Nephron progenitor cell (in vitro differentiated cells): ENCODE measurements at regions not wholly inside any gene's neighbourhood (a gene's known extent, or its start where the extent isn't known, plus 50 kb on each side); places are given as distances from the start of the nearest gene placed in this dataset.
A peak's percentile ranks its signal among the peaks of the same experiment; 100 is the strongest.

ENCODE experiments used
- DNase-seq: peaks from one replicate; pipeline ENCODE4 v3.0.0; 2021
- H3K27ac Mint-ChIP-seq: 2 replicates; pipeline ENCODE4 v1.8.0; 2021; ENCODE audit warnings: mild to moderate bottlenecking, moderate library complexity, mixed read lengths
- H3K27me3 Mint-ChIP-seq: 2 replicates; pipeline ENCODE4 v1.8.0; 2021; ENCODE audit warnings: mild to moderate bottlenecking, low read depth, mixed read lengths; ENCODE audit not compliant: poor library complexity
- H3K36me3 Mint-ChIP-seq: 2 replicates; pipeline ENCODE4 v1.8.0; 2021; ENCODE audit warnings: low read depth, mixed read lengths
- H3K4me1 Mint-ChIP-seq: 2 replicates; pipeline ENCODE4 v1.8.0; 2021; ENCODE audit warnings: mixed read lengths
- H3K4me3 Mint-ChIP-seq: 2 replicates; pipeline ENCODE4 v1.8.0; 2021; ENCODE audit warnings: mild to moderate bottlenecking, moderate library complexity, mixed read lengths
- H3K9me3 Mint-ChIP-seq: 2 replicates; pipeline ENCODE4 v1.8.0; 2021; ENCODE audit warnings: mild to moderate bottlenecking, moderate library complexity, mixed read lengths
- TF ChIP-seq, protein P1 (sequence below): fragments of 200-600 bp; sonication (generic); IDR thresholded peaks from 2 replicates; pipeline ENCODE4 v1.5.0; 2021; ENCODE audit warnings: antibody characterized with exemption

DNA sequence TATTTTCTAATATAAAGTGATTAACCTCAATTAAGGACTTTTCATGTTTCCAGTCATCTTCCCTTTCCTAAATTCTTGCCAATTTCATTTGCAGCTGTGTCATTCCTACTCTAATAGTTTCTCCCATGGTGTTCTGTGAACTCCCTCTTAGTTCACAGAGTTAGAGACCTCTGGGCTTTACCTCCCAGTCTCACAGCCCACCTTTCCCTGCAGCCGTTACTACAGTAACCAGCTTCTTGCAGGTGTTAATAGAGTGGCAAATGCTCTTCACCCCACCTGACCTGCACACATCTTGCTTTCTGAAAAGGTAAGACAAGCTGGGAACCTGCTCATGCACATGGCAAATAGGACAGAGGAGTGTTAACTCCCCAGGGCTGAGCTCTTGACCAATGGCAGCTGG is 250.1 kb downstream of the FBXO15 start:
- Mint-ChIP-seq H3K4me3 (no peak overlapping the region), H3K4me1 (peaks cover 29% of the 10 kb centered on the region), H3K27me3 (peaks cover 18% of the 10 kb centered on the region), H3K27ac (no peak overlapping the region), H3K9me3 (no peaks in the 10 kb centered on the region), H3K36me3 (no peaks in the 10 kb centered on the region)
- DNase-seq: no peak
- TF ChIP-seq, protein P1, sequence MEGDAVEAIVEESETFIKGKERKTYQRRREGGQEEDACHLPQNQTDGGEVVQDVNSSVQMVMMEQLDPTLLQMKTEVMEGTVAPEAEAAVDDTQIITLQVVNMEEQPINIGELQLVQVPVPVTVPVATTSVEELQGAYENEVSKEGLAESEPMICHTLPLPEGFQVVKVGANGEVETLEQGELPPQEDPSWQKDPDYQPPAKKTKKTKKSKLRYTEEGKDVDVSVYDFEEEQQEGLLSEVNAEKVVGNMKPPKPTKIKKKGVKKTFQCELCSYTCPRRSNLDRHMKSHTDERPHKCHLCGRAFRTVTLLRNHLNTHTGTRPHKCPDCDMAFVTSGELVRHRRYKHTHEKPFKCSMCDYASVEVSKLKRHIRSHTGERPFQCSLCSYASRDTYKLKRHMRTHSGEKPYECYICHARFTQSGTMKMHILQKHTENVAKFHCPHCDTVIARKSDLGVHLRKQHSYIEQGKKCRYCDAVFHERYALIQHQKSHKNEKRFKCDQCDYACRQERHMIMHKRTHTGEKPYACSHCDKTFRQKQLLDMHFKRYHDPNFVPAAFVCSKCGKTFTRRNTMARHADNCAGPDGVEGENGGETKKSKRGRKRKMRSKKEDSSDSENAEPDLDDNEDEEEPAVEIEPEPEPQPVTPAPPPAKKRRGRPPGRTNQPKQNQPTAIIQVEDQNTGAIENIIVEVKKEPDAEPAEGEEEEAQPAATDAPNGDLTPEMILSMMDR: no peak

- DNase-seq: no peak
- H3K4me3 Mint-ChIP-seq: no peak overlapping the region
- H3K27ac Mint-ChIP-seq: no peak overlapping the region
- H3K27me3 Mint-ChIP-seq: peaks cover 14% of the 10 kb centered on the region
- H3K4me1 Mint-ChIP-seq: peaks cover 38% of the 10 kb centered on the region
- H3K36me3 Mint-ChIP-seq: no peaks in the 10 kb centered on the region
- TF ChIP-seq, protein P1: no peak
- no peaks in the 10 kb centered on the region for H3K9me3 Mint-ChIP-seq
Observed at GRCh38 chr18:73896685-73897084, 250.9 kb downstream of the FBXO15 start.

- Mint-ChIP-seq H3K4me3 (no peak overlapping the region), H3K9me3 (no peaks in the 10 kb centered on the region), H3K27ac (no peak overlapping the region), H3K4me1 (peaks cover 44% of the 10 kb centered on the region), H3K36me3 (no peaks in the 10 kb centered on the region), H3K27me3 (peaks cover 8% of the 10 kb centered on the region)
- TF ChIP-seq, protein P1: no peak
- DNase-seq: no peak
Observed at GRCh38 chr18:73895701-73896100, 251.9 kb downstream of the FBXO15 start.

- Mint-ChIP-seq H3K27me3 (peaks cover 11% of the 10 kb centered on the region), H3K27ac (no peak overlapping the region), H3K4me1 (peaks cover 44% of the 10 kb centered on the region), H3K4me3 (no peak overlapping the region), H3K36me3 (no peaks in the 10 kb centered on the region), H3K9me3 (no peaks in the 10 kb centered on the region)
- DNase-seq: no peak
- TF ChIP-seq, protein P1: no peak
Observed at GRCh38 chr18:73893880-73894279, 253.8 kb downstream of the FBXO15 start.

GRCh38 chr18:73891572-73892421 is 255.8 kb downstream of the FBXO15 start:
- no peaks in the 10 kb centered on the region for H3K9me3 Mint-ChIP-seq
- no peak overlapping the region for H3K27ac Mint-ChIP-seq
- H3K27me3 Mint-ChIP-seq: peaks cover 4% of the 10 kb centered on the region
- DNase-seq: peak; percentile 65
- peak overlapping the region; percentile 26 for H3K4me3 Mint-ChIP-seq
- TF ChIP-seq, protein P1: peak; percentile 36
- no peaks in the 10 kb centered on the region for H3K36me3 Mint-ChIP-seq
- H3K4me1 Mint-ChIP-seq: peaks cover 44% of the 10 kb centered on the region

GRCh38 chr18:73888565-73888964 is 259.1 kb downstream of the FBXO15 start:
- H3K4me1 Mint-ChIP-seq: peaks cover 22% of the 10 kb centered on the region
- no peak for DNase-seq
- H3K27me3 Mint-ChIP-seq: peaks cover 10% of the 10 kb centered on the region
- no peaks in the 10 kb centered on the region for H3K9me3 Mint-ChIP-seq
- TF ChIP-seq, protein P1: no peak
- H3K4me3 Mint-ChIP-seq: no peak overlapping the region
- no peaks in the 10 kb centered on the region for H3K36me3 Mint-ChIP-seq
- H3K27ac Mint-ChIP-seq: no peak overlapping the region
